GM12892 (cell line): ENCODE measurements at regions not wholly inside any gene's neighbourhood (a gene's known extent, or its start where the extent isn't known, plus 50 kb on each side); places are given as distances from the start of the nearest gene placed in this dataset.
A peak's percentile ranks its signal among the peaks of the same experiment; 100 is the strongest.

ENCODE experiments used
- DNase-seq: peaks from one replicate; pipeline ENCODE4 v3.0.0; 2011; ENCODE audit not compliant: insufficient read length
- FAIRE-seq: peaks from 2 replicates; lab custom pipeline; 2011; peaks lifted over from hg19 to GRCh38; lab: Jason Lieb, UNC
- POLR2A ChIP-seq: IDR thresholded peaks from 2 replicates; pipeline ENCODE4 v1.6.1; 2011; ENCODE audit warnings: low read depth, low read length, control low read depth
- POLR2AphosphoS5 ChIP-seq: IDR thresholded peaks from 2 replicates; pipeline ENCODE4 v1.6.1; 2011; ENCODE audit warnings: low read depth, low read length, control low read depth
- TAF1 ChIP-seq: IDR thresholded peaks from 2 replicates; pipeline ENCODE4 v1.6.1; 2011; ENCODE audit warnings: low read depth, mild to moderate bottlenecking, control low read depth, low read length, borderline replicate concordance

GRCh38 chr6:149249370-149250357 is 67.8 kb upstream of the TAB2 start:
- DNase-seq (no peak), FAIRE-seq (no peak)
- TF ChIP-seq TAF1 (no peak), POLR2A (no peak), POLR2AphosphoS5 (no peak)

- TF ChIP-seq TAF1: no peak
- no peak for TF ChIP-seq POLR2AphosphoS5
- TF ChIP-seq POLR2A: no peak
- DNase-seq (no peak), FAIRE-seq (no peak)
Measured at GRCh38 chr6:149250951-149251350, 66.6 kb upstream of the TAB2 start.

- TF ChIP-seq POLR2A (no peak), POLR2AphosphoS5 (no peak), TAF1 (no peak)
- DNase-seq (no peak), FAIRE-seq (no peak)
Measured at GRCh38 chr6:149252622-149253021, 64.9 kb upstream of the TAB2 start.

- no peak for DNase-seq
- FAIRE-seq: peak; percentile 65
- TF ChIP-seq POLR2A: no peak
Measured at GRCh38 chr6:149254253-149254652, 63.3 kb upstream of the TAB2 start.

GRCh38 chr6:149259753-149260152 is 57.8 kb upstream of the TAB2 start:
- DNase-seq (no peak), FAIRE-seq (no peak)
- TF ChIP-seq POLR2A (no peak), POLR2AphosphoS5 (no peak), TAF1 (no peak)

GRCh38 chr6:149260214-149260874 is 57.2 kb upstream of the TAB2 start:
- TF ChIP-seq POLR2A: no peak
- TF ChIP-seq POLR2AphosphoS5: no peak
- no peak for TF ChIP-seq TAF1
- FAIRE-seq: no peak
- no peak for DNase-seq

GRCh38 chr6:149261364-149262040 is 56.0 kb upstream of the TAB2 start:
- no peak for DNase-seq
- no peak for FAIRE-seq
- no peak for TF ChIP-seq POLR2AphosphoS5
- TF ChIP-seq TAF1: no peak

GRCh38 chr6:149263321-149263720 is 54.2 kb upstream of the TAB2 start:
- DNase-seq (no peak), FAIRE-seq (no peak)
- no peak for TF ChIP-seq TAF1

- FAIRE-seq: no peak
Measured at GRCh38 chr6:149264629-149265028, 52.9 kb upstream of the TAB2 start.

GRCh38 chr6:149265945-149266344 is 51.6 kb upstream of the TAB2 start:
- TF ChIP-seq POLR2AphosphoS5 (no peak), POLR2A (no peak), TAF1 (no peak)
- FAIRE-seq (peak; percentile 74), DNase-seq (no peak)

More at GRCh38 chr6:149264629-149265028, 52.9 kb upstream of the TAB2 start:
- no peak for DNase-seq
- no peak for TF ChIP-seq TAF1
- no peak for TF ChIP-seq POLR2A
- no peak for TF ChIP-seq POLR2AphosphoS5

- DNase-seq (no peak), FAIRE-seq (peak; percentile 95)
- no peak for TF ChIP-seq POLR2A
- TF ChIP-seq POLR2AphosphoS5: no peak
- no peak for TF ChIP-seq TAF1
Measured at GRCh38 chr6:149266659-149267058, 50.9 kb upstream of the TAB2 start.
